Uterus (tissue), 3 donors: ENCODE measurements at regions not wholly inside any gene's neighbourhood (a gene's known extent, or its start where the extent isn't known, plus 50 kb on each side); places are given as distances from the start of the nearest gene placed in this dataset.
"Not testable (repeated sequence)": the region's sequence is repeated elsewhere in the genome, so short reads cannot be mapped to it uniquely, and the experiment has no call there.

Experiments
- DNase-seq, 2 donors: peaks; one replicate each; pipeline ENCODE4 v3.0.0-alpha.2; 2019 to 2020
- H3K27ac ChIP-seq, 2 donors: fragments of 200-600 bp; sonication (generic); 1 replicate in 1 of 2; 2 replicates in 1 of 2; pipeline ENCODE4 v1.5.1; 2016 to 2018
- H3K27me3 ChIP-seq, 2 donors: fragments of 200-600 bp; sonication (generic); one replicate each; pipeline ENCODE4 v1.5.1; 2018 to 2019; ENCODE audit warnings: control low read depth in 1 of 2
- H3K36me3 ChIP-seq, 2 donors: fragments of 200-600 bp; sonication (generic); one replicate each; pipeline ENCODE4 v1.5.1; 2019; ENCODE audit warnings: control low read depth in 1 of 2
- H3K4me1 ChIP-seq, 2 donors: fragments of 200-600 bp; sonication (generic); one replicate each; pipeline ENCODE4 v1.5.1; 2018 to 2019; ENCODE audit warnings: control low read depth in 1 of 2
- H3K4me3 ChIP-seq, 2 donors: fragments of 200-600 bp; sonication (generic); 1 replicate in 1 of 2; 2 replicates in 1 of 2; pipeline ENCODE4 v1.5.1; 2018 to 2019; ENCODE audit warnings: mild to moderate bottlenecking in 1 of 2
- H3K9me3 ChIP-seq, 2 donors: fragments of 200-600 bp; sonication (generic); one replicate each; pipeline ENCODE4 v1.5.1; 2019; ENCODE audit warnings: control low read depth in 1 of 2
- POLR2A ChIP-seq, 2 donors: fragments of 450-650 bp; IDR thresholded peaks; one replicate each; pipeline ENCODE4 v1.6.1; 2016; ENCODE audit warnings: antibody characterized with exemption in 2 of 2, mild to moderate bottlenecking in 1 of 2, moderate library complexity in 1 of 2
- intact Hi-C: fragments of 100-400 bp; cut with DNase I; formaldehyde crosslinking; loops from one replicate; pipeline ENCODE4 v1.15.1; 2023; ENCODE audit warnings: low total_unique reads
- TF ChIP-seq, protein P1 (sequence below), 4 experiments: fragments of 200-600 bp in 2 of 4; fragments of 450-650 bp in 2 of 4; sonication (generic) in 2 of 4; IDR thresholded peaks; one replicate each; pipeline ENCODE4 v1.5.1; 2016 to 2019; ENCODE audit warnings: antibody characterized with exemption in 4 of 4, mild to moderate bottlenecking in 2 of 4, moderate library complexity in 1 of 4
- donor health status: DM: yes; HTN: yes; CAD: no.

DNA sequence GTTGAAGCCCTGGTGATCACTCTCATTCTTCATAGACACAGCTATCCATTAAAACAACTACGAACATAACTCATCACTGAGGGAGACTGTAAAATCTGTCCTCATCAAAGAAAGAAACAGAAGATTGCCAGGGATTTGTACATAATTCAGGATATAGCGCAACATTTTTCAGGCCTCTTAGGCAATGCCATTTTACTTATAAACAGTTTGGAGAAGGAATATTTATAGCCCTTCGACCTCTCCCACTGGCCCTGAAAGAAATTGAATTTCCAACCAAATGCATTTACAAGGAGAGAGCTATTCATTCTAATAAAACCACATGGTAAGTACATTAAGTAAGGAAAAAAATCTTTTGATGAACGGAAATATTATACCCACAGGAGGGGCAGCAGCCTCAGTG, 295.0 kb downstream of the RAD51AP2 start:
- no peak for DNase-seq
- Histone ChIP-seq H3K36me3 (no peaks in the 10 kb centered on the region), H3K4me1 (no peaks in the 10 kb centered on the region), H3K4me3 (no peak overlapping the region), H3K27me3 (no peaks in the 10 kb centered on the region), H3K27ac (no peak overlapping the region), H3K9me3 (no peaks in the 10 kb centered on the region)
- TF ChIP-seq, protein P1, sequence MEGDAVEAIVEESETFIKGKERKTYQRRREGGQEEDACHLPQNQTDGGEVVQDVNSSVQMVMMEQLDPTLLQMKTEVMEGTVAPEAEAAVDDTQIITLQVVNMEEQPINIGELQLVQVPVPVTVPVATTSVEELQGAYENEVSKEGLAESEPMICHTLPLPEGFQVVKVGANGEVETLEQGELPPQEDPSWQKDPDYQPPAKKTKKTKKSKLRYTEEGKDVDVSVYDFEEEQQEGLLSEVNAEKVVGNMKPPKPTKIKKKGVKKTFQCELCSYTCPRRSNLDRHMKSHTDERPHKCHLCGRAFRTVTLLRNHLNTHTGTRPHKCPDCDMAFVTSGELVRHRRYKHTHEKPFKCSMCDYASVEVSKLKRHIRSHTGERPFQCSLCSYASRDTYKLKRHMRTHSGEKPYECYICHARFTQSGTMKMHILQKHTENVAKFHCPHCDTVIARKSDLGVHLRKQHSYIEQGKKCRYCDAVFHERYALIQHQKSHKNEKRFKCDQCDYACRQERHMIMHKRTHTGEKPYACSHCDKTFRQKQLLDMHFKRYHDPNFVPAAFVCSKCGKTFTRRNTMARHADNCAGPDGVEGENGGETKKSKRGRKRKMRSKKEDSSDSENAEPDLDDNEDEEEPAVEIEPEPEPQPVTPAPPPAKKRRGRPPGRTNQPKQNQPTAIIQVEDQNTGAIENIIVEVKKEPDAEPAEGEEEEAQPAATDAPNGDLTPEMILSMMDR (IDR thresholded peaks at IDR 0.05), result no peak
- TF ChIP-seq POLR2A (IDR thresholded peaks at IDR 0.05), result no peak
- intact Hi-C loops, result no loop called here

DNA sequence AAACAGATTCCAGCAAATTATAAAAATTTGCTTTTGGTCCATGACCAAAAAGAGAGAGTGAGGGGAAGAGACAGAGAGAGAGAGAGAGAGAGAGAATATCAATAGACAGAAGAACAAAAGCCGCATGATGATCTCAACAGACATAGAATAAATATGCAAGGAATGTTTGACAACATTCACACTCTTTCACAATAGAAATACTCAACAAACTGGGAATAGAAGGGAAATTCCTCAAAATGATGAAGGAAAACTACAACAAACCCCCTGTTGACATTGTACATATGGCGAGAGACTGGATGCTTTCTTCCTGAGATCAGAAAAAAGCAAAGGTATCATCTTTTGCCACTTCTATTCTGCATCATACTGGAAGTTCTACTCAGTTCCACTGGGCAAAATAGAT, 309.7 kb downstream of the RAD51AP2 start:
- no peaks in the 10 kb centered on the region for H3K36me3 ChIP-seq
- intact Hi-C loops, result no loop called here

DNA sequence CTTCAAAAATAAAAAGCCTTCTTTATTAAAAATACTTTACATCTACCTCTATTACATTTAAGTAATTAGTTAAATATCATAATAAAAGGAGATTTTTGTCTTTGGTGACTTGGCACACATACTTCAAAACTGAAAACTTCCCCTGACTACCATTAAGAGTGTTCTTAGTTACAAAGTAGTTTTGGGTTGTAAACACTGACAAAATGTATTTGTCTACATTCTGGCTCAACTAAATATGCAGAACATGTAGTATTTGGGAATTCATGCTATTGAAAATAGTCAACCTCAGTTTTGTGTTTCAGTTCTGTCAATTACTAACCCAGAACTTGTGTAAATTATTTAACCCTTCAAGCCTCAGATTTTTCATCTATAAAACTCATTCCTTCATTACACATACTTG, 311.5 kb downstream of the RAD51AP2 start:
- H3K4me1 ChIP-seq, result no peaks in the 10 kb centered on the region
- H3K27me3 ChIP-seq, result no peaks in the 10 kb centered on the region
- no peak overlapping the region for H3K27ac ChIP-seq
- intact Hi-C loops, result no loop called here
- H3K36me3 ChIP-seq, result no peaks in the 10 kb centered on the region
- DNase-seq, result no peak
- H3K4me3 ChIP-seq, result no peak overlapping the region
- TF ChIP-seq, protein P1 (IDR thresholded peaks at IDR 0.05), result no peak
- no peak for TF ChIP-seq POLR2A (IDR thresholded peaks at IDR 0.05)
- H3K9me3 ChIP-seq, result no peaks in the 10 kb centered on the region

More for the DNA sequence above, 309.7 kb downstream of the RAD51AP2 start:
- H3K4me3 ChIP-seq, result no peak overlapping the region
- TF ChIP-seq, protein P1 (IDR thresholded peaks at IDR 0.05), result no peak
- TF ChIP-seq POLR2A (IDR thresholded peaks at IDR 0.05), result no peak
- H3K27ac ChIP-seq, result no peak overlapping the region
- no peaks in the 10 kb centered on the region for H3K27me3 ChIP-seq
- H3K9me3 ChIP-seq, result no peaks in the 10 kb centered on the region
- no peak for DNase-seq
- H3K4me1 ChIP-seq, result no peaks in the 10 kb centered on the region

DNA sequence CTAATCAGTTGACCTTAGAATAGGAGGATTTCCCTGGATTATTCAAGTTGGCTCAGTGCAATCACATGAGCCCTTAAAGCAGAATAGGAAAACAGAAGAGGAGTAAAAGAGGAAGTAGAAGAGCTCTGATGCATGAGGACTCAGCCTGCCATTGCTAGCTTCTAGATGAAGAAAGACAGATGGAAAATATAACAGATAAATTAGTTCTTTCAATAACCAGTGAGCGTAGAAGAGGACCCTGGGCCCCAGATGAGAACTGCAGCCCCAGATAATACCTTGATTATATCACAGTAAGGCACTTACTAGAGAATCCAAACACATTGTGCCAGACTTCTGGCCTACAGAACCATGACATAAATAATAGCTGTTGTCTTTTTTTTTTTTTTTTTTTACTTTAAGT, 314.0 kb downstream of the RAD51AP2 start:
- H3K4me3 ChIP-seq, H3K9me3 ChIP-seq, intact Hi-C loops, H3K27me3 ChIP-seq, DNase-seq, H3K4me1 ChIP-seq, H3K36me3 ChIP-seq, H3K27ac ChIP-seq: not testable (repeated sequence)

DNA sequence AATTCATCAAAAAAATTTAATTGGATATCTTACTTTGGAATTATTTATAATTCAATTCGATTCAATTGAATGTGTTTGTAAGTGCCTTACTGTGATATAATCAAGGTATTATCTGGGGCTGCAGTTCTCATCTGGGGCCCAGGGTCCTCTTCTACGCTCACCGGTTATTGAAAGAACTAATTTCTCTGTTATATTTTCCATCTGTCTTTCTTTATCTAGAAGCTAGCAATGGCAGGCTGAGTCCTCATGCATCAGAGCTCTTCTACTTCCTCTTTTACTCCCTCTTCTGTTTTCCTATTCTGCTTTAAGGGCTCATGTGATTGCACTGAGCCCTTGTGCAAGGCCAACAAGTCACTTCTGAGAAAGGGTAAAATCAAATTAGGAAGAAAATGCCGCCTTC, 315.6 kb downstream of the RAD51AP2 start:
- H3K27ac ChIP-seq, H3K9me3 ChIP-seq, intact Hi-C loops: not testable (repeated sequence)

DNA sequence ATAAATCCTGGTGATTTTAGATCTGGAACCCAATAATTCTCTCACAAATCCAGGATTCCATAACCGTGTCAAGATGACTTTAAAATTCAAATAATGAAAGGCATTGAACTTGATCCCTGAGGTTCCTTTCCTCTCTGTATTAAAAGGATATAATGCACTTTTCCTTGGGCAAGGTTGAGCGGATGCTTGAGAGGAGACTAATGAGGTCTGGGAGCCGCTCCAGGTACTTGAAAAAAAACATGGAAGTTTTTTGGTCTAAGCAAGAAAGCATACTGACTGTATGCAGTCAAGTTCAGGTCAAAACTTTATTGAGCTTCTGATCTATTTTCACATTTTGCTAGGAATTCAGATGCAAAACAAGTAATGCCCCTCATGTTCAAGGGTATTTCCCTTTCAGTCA, 318.5 kb downstream of the RAD51AP2 start:
- no peak for DNase-seq
- Histone ChIP-seq H3K27me3 (no peaks in the 10 kb centered on the region), H3K4me1 (no peaks in the 10 kb centered on the region), H3K4me3 (no peak overlapping the region), H3K27ac (no peak overlapping the region), H3K9me3 (no peaks in the 10 kb centered on the region), H3K36me3 (no peaks in the 10 kb centered on the region)
- no peak for TF ChIP-seq POLR2A (IDR thresholded peaks at IDR 0.05)
- TF ChIP-seq, protein P1 (IDR thresholded peaks at IDR 0.05), result no peak
- intact Hi-C loops, result no loop called here

More for the DNA sequence above, 315.6 kb downstream of the RAD51AP2 start:
- H3K4me3 ChIP-seq, H3K4me1 ChIP-seq, H3K36me3 ChIP-seq, H3K27me3 ChIP-seq, DNase-seq: not testable (repeated sequence)
